NCI-H2029 treated with DMSO at 0.1 percent for 48 hours (cell line): ENCODE measurements at regions not wholly inside any gene's neighbourhood (a gene's known extent, or its start where the extent isn't known, plus 50 kb on each side); places are given as distances from the start of the nearest gene placed in this dataset.

ENCODE experiments used
- DNase-seq: peaks from one replicate; lab custom pipeline; 2025; lab: John Stamatoyannopoulos, UW

DNA sequence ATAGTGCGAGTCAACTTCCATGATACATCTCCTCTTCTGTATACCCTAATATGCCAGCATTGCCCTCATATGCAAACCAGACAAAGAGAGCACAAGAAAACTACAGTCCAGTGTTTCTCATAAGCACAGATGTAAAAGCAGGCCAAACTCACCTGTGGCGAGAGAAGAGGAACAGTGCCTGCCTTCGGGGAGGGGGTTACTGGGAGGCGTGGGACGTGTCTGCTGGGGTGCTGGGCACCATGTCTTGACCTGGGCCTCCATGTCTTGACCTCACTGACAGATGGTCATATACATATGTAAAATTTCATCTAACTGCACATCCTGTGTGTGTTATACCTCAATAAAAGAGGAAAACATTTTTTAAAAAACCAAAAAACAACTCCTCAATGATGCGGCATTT, 159.3 kb upstream of the PPP1R26 start:
- DNase-seq: no peak

- DNase-seq: no peak
These were observed 158.6 kb upstream of the PPP1R26 start for GRCh38 chr9:135320943-135321342.

DNA sequence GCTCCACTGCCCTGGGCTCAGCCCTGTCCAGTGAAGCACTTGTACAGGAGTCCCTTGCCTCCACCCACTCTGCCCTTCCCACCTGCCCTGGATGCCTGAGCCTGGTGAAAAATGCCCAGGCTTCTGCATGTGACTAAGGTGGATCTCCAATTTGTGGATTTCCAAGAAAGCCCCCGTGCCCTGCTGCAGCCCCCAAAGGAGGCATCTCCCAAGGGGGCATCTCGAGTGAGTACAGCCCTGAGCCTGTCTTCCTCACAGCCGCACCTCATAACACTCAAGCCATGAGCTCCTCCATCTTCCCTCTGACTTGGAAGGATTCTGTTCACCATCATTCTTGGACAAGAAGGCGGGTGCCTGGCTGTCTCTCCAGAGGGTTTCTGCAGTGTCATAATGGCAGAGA, 158.0 kb upstream of the PPP1R26 start:
- DNase-seq: no peak

- DNase-seq: no peak
These were observed 155.3 kb upstream of the PPP1R26 start for GRCh38 chr9:135324329-135324728.

GRCh38 chr9:135326141-135326540, 153.4 kb upstream of the PPP1R26 start:
- no peak for DNase-seq

DNA sequence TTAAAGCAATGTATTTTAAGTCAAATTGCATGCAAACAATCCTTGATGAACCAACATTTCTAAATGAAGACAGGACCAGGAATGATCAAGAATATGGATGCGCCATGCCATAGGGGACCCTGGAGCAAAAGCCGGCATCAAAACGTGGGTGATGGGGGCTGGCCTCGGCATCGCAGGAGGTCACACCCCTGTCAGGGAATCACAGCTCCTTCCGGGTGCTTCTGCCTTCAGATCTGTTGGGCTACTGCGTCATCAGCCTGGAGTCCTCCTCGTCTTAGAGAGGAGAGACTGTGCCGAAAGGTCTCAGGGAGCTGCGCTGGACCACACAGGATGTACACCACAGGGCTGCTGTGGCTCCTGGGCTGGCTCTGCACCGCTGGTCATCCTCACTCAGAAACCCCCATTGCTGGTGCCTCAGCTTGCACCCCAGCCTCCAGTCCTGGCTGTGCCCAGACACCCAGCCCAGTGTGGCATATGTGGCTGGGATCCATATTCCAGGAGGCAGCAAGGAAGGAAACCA, 152.9 kb upstream of the PPP1R26 start:
- DNase-seq: no peak

- DNase-seq: no peak
These were observed 150.8 kb upstream of the PPP1R26 start for GRCh38 chr9:135328485-135329417.

GRCh38 chr9:135329571-135330306, 149.8 kb upstream of the PPP1R26 start:
- DNase-seq: no peak

GRCh38 chr9:135330307-135330631, 149.3 kb upstream of the PPP1R26 start:
- DNase-seq: no peak

DNA sequence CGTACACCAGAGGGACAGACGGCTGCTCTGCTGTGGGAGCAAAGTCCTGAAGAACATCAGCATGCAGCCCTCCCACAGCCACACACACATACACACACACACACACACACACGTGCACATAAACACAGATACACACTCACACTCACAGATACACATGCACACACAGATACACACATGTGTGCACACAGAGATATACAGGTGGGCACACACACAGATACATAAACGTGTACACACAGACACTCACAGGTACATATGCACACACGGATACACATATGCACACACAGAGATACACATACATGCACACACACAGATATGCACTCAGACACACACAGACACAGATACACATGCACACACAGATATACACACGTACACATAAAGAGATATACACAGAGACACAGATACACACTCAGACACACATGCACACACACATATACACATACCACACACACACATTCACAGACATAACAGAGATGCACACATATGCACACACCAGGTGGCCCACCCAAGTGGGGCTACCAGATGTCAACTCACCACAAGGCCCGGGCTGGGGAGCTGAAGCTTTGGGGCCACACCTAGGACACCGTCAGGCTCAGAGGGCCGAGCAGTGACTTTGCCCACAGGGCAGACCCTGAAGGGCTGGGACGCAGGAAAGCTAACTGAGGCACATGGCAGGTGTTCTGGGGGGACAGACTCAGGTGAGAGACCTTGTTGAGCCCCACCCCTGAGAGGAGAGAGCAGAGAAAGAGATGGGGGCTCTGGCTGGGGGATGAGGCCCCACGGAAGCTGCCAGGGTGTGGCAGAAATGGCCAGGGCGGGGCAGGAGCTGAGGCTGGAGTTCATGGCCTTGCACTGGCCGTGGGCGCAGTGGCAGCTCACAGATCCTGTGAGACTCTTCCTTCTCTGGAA, 148.6 kb upstream of the PPP1R26 start:
- DNase-seq: no peak

- no peak for DNase-seq
These were observed 147.1 kb upstream of the PPP1R26 start for GRCh38 chr9:135332516-135332915.

DNA sequence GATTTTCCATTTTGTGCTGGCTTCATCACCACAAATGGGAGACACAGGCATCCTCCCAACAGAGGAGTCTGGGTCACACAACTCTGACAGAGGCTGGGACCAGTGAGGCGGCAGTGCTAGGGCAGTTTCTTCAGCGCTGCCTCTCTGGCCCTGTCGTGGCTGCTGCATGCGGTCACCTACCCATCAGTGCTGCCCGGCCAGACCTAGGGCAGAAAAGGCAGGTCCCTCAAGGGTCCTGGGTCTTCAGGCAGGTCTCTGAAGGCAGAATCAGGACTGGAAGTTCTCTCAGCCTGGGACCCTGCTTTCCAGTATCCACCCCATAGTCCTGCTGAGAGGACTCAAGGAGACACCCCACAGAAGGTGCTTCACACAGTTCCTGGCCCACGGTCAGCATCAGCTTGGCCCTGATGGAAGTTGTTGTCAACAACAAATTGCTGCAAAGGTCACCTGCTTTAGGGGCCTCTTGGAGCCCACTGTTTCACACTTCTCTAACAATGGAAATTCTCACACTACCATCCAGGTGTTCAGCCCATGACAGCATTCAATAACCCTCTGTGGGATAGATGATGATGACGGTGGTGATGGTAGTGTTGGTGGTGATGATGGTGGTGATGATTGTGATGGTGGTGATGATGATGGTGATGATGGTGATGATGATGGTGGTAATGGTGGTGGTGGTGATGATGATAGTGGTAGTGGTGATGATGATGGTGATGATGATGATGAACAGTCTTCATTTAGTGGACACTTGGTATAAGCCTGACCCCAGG, 146.4 kb upstream of the PPP1R26 start:
- no peak for DNase-seq

DNA sequence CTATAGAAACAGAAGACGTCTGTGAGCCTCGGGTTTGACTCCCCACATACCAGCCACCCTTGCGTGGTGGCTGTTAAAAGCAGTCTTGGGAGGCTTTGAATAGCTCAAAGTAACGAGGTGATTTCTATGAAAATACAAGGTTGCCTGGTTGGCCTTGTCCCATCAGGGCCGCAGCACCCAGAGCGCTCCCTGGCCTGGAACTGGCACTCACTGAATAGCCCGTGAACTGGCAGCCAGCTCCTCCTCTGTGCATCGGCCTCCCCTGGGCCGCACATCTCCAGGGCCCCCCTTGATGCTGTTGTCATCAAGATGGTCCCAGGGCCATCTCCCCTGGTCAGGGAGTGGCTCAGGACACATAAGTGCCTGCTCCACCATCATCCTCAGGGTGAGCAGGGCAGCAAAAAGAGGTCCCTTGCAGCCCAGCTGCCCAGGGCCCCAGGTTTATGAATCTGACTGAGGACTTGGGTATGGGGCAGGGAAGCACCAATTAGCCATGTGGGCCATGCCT, 144.6 kb upstream of the PPP1R26 start:
- DNase-seq: no peak

DNA sequence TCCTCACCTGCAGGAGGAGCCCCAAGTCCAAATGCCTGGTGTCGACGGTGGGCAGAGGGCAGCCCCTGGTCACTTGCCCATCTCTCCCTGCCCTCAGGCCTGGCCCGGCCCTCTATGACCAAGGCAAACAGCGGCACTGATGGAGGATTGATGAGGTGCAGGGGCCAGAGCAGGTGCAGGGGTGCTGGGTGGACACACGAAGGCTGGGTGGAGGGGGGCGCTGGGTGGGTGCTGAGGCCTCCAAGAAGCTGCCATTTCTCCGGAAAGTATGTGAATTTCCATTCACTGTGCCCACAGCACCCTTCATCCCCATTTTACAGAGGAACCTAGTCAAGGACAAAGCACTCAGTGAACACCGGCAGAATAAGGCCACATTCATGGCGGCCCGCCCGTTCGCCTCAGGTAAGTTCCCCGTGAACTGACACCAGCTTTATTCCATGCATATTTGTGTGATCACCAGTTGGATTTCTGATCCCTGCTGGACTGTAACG, 143.8 kb upstream of the PPP1R26 start:
- DNase-seq: no peak

- no peak for DNase-seq
These were observed 142.7 kb upstream of the PPP1R26 start for GRCh38 chr9:135336722-135337527.

- DNase-seq: no peak
These were observed 141.0 kb upstream of the PPP1R26 start for GRCh38 chr9:135338546-135338945.

- DNase-seq: no peak
These were observed 140.1 kb upstream of the PPP1R26 start for GRCh38 chr9:135339378-135339973.

DNA sequence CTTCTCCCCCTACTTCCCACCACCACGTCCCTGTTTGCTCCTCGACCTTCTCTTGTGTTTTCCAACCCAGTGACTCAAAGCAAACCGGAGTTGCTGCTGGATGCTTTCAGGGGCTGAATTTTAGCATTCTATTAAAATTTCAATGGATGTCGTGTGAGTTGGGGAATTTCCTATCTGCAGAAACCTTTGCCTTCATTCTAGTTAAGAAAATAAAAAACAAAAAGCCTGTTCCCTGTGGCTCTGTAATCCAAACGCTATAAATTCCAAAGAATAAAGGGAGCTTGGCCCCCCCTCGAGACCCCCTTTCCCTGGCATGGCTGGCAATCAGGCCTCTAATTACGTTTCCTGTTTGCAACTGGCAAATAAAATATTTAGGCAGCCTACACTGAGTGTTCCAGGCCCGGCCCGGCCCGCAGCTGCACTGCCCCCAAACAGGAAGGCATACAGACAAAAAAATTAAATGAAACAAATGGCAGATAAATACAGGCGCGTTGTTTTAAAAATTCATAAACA, 139.4 kb upstream of the PPP1R26 start:
- no peak for DNase-seq

DNA sequence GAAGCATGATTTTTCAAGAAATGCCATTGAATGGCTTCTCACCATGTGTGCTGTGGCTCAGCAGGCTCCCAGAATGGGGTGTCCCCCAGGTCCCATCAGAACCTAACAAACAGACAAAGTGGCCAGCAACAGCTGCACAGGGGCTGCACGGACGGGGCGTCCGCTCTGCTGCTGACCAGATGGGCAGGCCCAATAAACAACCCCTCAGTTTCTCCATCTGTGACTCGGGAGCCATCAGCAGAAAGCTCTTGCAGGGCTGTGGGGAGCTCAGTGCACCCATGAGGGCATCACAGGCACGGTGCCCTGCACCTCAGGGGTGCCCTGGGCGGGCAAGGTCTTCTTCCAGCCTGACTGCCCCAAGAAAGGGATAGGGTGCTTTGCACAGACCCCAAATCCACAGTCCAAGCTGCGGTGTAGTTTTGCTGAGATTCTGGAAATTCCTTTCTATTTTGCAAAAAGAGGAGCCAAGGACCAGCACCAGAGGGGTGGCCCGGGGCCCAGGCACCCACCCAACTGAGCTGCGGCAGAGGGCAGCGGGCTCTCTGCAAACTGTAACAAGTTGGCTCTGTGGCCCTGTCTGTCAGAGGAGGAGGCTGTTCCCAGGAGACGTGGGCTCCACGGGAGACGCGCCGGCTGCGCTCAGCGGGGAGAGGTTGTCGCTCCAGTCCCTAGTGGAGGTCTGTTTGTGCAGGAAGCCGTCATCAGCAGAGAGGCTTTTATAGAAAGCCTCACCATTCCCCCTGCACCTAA, 138.7 kb upstream of the PPP1R26 start:
- DNase-seq: no peak
